ENCODE measurements at regions not wholly inside any gene's neighbourhood (a gene's known extent, or its start where the extent isn't known, plus 50 kb on each side); places are given as distances from the start of the nearest gene placed in this dataset.
"Not testable (repeated sequence)": the region's sequence is repeated elsewhere in the genome, so short reads cannot be mapped to it uniquely, and the experiment has no call there.

DNA sequence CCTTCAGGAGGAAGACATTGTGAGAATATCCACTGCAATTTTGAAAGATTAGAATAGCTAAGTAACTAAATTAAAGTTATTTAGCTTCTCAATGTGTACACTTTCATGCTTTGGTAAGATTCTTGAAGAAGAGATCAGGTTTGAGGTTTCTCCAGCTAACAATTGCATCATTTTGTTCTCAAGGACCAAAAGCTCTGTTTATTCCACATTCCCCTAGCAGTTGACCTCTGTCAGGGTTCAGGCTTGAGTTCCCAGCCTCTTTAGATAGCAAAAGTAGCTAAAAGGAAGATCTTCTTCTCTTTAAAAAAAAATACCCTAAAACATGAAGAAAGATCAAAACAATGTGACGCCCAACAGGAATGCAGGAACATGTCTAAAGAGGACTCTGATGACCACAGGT is 179.4 kb upstream of the IGFBP3 start:
- TF ChIP-seq, protein P1, sequence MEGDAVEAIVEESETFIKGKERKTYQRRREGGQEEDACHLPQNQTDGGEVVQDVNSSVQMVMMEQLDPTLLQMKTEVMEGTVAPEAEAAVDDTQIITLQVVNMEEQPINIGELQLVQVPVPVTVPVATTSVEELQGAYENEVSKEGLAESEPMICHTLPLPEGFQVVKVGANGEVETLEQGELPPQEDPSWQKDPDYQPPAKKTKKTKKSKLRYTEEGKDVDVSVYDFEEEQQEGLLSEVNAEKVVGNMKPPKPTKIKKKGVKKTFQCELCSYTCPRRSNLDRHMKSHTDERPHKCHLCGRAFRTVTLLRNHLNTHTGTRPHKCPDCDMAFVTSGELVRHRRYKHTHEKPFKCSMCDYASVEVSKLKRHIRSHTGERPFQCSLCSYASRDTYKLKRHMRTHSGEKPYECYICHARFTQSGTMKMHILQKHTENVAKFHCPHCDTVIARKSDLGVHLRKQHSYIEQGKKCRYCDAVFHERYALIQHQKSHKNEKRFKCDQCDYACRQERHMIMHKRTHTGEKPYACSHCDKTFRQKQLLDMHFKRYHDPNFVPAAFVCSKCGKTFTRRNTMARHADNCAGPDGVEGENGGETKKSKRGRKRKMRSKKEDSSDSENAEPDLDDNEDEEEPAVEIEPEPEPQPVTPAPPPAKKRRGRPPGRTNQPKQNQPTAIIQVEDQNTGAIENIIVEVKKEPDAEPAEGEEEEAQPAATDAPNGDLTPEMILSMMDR (IDR thresholded peaks at IDR 0.05; ENCODE audit: low read depth, low read length): no peak
- no peak overlapping the region for H3K4me3 ChIP-seq (ENCODE audit: low read depth, low read length)

DNA sequence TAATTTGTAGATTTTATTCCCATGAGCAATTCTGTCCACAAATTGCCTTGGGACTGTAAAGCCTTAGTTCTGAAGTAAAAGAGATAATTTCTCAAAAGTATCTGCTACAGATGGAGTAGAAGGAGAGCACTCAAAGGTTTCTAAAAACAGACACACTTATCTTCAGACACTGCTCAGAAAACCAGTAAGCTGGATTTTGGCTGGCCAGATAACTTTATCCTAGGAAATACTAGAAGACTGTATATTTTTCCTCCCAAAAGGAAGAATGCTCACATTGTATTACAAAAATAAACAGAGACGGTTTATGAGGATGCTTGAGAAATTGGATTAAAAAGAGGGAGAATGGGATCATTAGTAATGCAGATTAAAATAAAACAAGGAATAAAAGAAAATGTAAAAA is 178.0 kb upstream of the IGFBP3 start:
- H3K4me3 ChIP-seq (ENCODE audit: low read depth, low read length): no peak overlapping the region
- TF ChIP-seq, protein P1 (IDR thresholded peaks at IDR 0.05; ENCODE audit: low read depth, low read length): no peak

DNA sequence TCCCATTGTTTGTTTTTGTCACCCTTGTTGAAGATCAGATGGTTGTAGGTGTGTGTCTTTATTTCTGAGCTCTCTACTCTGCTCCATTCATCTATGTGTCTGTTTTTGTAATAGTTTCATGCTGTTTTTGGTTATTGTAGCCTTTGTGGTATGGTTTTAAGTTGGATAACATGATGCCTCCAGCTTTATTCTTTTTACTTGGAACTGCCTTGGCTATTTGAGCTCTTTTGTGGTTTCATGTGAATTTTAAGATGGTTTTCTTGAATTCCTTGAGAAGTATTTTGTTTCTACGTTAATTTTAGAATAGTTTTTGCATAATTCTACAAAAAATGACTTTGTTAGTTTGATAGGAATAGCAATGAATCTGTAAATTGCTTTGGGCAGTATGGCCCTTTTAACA is 170.0 kb upstream of the IGFBP3 start:
- TF ChIP-seq, protein P1 (IDR thresholded peaks at IDR 0.05; ENCODE audit: low read depth, low read length): no peak
- no peak overlapping the region for H3K4me3 ChIP-seq (ENCODE audit: low read depth, low read length)

DNA sequence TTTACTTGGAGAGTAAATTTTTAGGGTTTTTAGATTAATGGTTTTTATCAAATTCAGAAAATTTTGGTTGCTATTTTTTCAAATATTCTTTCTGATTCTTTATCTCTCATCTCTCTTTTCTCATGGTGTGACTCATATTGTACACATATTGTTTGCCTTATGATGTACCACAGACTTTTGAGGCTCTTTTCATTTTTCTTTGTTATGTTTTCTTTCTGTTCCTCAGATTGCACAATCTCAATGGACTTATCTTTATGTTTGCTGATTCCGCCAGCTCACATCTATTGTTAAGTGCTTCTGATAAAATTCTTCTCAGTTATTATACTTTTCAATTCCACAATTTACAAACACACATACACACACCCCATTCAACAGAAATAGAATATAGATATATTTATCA is 168.2 kb upstream of the IGFBP3 start:
- no peak overlapping the region for H3K4me3 ChIP-seq (ENCODE audit: low read depth, low read length)
- TF ChIP-seq, protein P1 (IDR thresholded peaks at IDR 0.05; ENCODE audit: low read depth, low read length): no peak

DNA sequence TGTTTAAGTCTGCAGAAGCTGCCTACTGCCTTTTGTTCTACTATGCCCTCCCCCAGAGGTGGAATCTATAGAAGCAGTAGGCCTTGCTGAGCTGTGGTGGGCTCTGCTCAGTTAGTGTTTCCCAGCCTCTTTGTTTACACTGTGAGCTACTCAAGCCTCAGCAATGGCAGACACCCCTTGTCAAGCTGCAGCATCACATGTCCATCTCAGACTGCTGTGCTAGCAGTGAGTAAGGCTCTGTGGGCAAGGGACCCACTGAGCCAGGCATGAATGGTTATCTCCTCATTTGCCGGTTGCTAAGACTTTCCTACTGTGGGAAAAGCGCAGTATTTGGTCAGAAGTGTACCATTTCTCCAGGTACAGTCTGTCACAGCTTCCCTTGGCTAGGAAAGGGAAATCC is 167.4 kb upstream of the IGFBP3 start:
- not testable (repeated sequence) for H3K4me3 ChIP-seq (ENCODE audit: low read depth, low read length)

DNA sequence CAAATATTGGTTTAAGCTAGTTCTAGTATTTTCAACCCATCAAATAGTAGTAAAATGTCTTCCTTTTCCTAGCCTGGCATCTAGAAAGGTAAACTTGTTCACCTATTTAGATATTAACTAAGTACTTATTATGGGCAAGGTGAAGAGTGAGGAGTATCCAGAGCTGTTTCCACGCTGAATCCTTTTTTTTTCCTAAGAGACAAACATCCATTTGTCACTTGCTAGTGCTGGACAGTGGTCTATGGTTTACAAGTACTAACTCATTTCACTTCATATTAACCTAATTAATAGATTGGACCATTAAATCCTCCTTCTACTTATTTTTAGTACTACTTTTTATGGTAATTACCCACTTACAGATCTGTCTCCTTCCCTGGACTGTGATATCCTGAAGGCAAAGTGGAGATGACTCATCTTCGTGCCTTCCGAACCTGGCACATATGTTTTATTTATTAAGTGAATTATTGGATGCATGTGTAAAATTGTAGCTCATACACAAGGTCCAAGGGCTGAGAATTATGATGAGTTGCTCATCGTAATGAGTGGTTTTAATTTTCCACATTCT is 159.6 kb upstream of the IGFBP3 start:
- TF ChIP-seq, protein P1 (IDR thresholded peaks at IDR 0.05; ENCODE audit: low read depth, low read length): no peak
- no peak overlapping the region for H3K4me3 ChIP-seq (ENCODE audit: low read depth, low read length)

DNA sequence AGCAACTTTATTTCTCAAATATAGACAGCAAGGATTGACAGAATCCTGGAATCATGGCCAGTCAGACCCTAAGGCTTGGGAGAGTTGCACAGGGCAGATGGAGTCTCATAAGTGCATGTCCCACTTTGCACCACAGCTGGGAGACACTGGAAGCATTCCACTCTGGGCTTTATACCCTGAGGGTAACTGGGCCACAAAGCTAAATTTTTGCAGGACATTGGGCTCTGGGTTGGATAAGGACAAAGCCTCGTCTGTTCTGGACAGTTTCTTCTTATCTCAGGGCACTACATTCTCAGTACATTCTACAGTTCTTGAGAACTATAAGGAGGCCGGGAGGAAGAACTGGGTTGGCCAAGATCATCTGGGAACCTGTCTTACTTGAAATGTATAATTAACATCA is 158.3 kb upstream of the IGFBP3 start:
- no peak overlapping the region for H3K4me3 ChIP-seq (ENCODE audit: low read depth, low read length)
- TF ChIP-seq, protein P1 (IDR thresholded peaks at IDR 0.05; ENCODE audit: low read depth, low read length): no peak

DNA sequence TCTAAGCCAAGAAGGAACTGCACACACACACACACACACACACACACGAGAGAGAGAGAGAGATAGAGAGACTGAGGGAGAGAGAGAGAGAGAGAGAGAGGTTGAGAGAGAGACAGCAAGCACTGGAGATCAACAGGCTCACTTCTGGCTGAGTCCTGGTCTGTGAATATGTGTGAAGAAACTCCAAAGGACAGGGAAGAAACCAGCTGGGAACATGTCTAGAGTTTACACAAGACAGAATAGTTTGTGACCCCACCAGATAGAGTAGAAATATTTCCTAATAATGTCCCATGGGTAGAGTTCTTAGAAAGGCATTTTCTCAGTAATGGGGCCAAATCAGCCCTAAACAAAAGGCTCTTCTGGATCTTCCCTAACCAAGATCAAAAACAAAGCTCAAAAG is 155.5 kb upstream of the IGFBP3 start:
- H3K4me3 ChIP-seq (ENCODE audit: low read depth, low read length): no peak overlapping the region
- TF ChIP-seq, protein P1 (IDR thresholded peaks at IDR 0.05; ENCODE audit: low read depth, low read length): no peak

Measured in WI38 (cell line).